ENCODE measurements at regions not wholly inside any gene's neighbourhood (a gene's known extent, or its start where the extent isn't known, plus 50 kb on each side); places are given as distances from the start of the nearest gene placed in this dataset.

DNA sequence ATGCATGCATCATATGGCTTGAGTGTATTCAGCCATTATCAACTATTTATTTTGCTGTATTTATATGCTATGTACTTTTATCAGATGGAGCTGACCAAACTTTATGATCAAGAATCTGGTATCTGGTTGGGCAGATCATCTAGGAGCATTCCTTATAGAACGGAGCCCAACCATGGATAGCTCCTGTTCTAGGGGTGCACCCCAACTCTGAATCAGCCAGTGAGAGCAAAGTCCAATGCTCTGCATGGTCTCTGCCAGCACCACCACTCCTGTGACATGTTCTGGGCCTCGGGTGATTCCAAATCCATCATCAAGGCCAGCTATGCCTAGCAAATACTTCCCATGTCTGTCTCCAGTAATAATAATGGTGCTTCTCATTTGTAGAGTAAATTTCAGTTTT, 517.5 kb downstream of the AGTPBP1 start:
- TF ChIP-seq, protein P1, sequence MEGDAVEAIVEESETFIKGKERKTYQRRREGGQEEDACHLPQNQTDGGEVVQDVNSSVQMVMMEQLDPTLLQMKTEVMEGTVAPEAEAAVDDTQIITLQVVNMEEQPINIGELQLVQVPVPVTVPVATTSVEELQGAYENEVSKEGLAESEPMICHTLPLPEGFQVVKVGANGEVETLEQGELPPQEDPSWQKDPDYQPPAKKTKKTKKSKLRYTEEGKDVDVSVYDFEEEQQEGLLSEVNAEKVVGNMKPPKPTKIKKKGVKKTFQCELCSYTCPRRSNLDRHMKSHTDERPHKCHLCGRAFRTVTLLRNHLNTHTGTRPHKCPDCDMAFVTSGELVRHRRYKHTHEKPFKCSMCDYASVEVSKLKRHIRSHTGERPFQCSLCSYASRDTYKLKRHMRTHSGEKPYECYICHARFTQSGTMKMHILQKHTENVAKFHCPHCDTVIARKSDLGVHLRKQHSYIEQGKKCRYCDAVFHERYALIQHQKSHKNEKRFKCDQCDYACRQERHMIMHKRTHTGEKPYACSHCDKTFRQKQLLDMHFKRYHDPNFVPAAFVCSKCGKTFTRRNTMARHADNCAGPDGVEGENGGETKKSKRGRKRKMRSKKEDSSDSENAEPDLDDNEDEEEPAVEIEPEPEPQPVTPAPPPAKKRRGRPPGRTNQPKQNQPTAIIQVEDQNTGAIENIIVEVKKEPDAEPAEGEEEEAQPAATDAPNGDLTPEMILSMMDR (optimal IDR thresholded peaks at IDR 0.05 in 1 of 3, IDR thresholded peaks at IDR 0.05 in 1 of 3, conservative IDR thresholded peaks at IDR 0.05 in 1 of 3; ENCODE audit: extremely low read depth in 1 of 3, insufficient read depth in 2 of 3, low read length in 3 of 3) = no peak
- no peak for TF ChIP-seq EZH2 (IDR thresholded peaks at IDR 0.05; ENCODE audit: low read length)
- no peak for DNase-seq (ENCODE audit: low read depth, low spot score)
- Histone ChIP-seq H3K4me2 (ENCODE audit: control insufficient read depth, extremely low read depth, insufficient read depth, low read depth, low read length) (peak overlapping the region; percentile 79), H2AFZ (ENCODE audit: control insufficient read depth, low read length) (no peak overlapping the region), H3K27ac (ENCODE audit: control insufficient read depth, insufficient read depth, low read length) (peak overlapping the region; percentile 82), H3K4me3 (ENCODE audit: control insufficient read depth in 2 of 3, extremely low read depth in 1 of 3, insufficient read depth in 2 of 3, low read depth in 1 of 3, low read length in 3 of 3) (peak overlapping the region in 1 of 3 experiments; percentile 35), H4K20me1 (ENCODE audit: control insufficient read depth, extremely low read depth, insufficient read depth, low read length) (no peaks in the 10 kb centered on the region), H3K9me1 (ENCODE audit: control insufficient read depth, extremely low read depth, insufficient read depth, low read length) (no peaks in the 10 kb centered on the region), H3K79me2 (ENCODE audit: control insufficient read depth, insufficient read depth, low read length) (no peaks in the 10 kb centered on the region), H3K27me3 (ENCODE audit: control insufficient read depth, extremely low read depth, insufficient read depth, low read length) (no peaks in the 10 kb centered on the region), H3K9me3 (ENCODE audit: control insufficient read depth, low read depth, low read length) (no peaks in the 10 kb centered on the region), H3K9ac (ENCODE audit: control insufficient read depth, extremely low read depth, insufficient read depth, low read length) (peak overlapping the region; percentile 15), H3K36me3 (ENCODE audit: control insufficient read depth in 2 of 2, extremely low read depth in 1 of 2, insufficient read depth in 2 of 2, low read length in 2 of 2) (no peaks in the 10 kb centered on the region), H3K4me1 (ENCODE audit: control insufficient read depth, extremely low read depth, insufficient read depth, low read length) (peaks cover 29% of the 10 kb centered on the region)
- no peak for FAIRE-seq
- dilution Hi-C loops (cut with MboI; ENCODE audit: extremely low pct_ligation_motif_present, low sequenced_read_pairs) = no loop called here

DNA sequence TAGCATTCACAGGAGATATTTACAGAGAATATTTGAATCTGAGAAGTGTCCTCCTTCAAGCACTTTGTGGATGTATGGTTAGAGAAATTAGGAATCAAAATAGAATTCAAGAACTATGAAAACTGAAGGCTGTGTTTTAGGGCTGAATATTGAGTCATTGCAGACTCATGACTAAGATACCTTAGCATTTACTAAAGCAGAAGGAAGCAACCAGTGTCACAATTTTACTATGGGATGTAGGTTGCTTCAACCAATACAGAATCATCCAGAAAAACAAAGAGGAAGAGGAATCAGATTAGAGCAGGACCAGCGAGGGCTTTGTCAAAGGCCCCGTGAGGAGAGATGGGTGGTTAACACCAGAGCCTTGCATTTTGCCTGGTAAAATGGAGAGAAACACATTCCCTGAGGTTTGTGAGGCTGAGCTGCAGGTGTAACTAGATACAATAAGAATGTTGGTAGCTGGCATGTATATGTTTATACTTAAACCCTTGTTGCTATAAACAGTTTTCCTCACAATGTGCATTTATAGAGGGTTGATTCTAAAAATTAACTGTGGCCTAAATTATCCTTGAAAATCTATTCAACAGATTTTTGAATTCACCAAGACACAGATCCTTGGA, 518.1 kb downstream of the AGTPBP1 start:
- Histone ChIP-seq H2AFZ (ENCODE audit: control insufficient read depth, low read length) (no peak overlapping the region), H3K79me2 (ENCODE audit: control insufficient read depth, insufficient read depth, low read length) (no peaks in the 10 kb centered on the region), H3K9me3 (ENCODE audit: control insufficient read depth, low read depth, low read length) (no peaks in the 10 kb centered on the region), H3K4me3 (ENCODE audit: control insufficient read depth in 2 of 3, extremely low read depth in 1 of 3, insufficient read depth in 2 of 3, low read depth in 1 of 3, low read length in 3 of 3) (no peak overlapping the region), H3K9ac (ENCODE audit: control insufficient read depth, extremely low read depth, insufficient read depth, low read length) (no peak overlapping the region), H3K36me3 (ENCODE audit: control insufficient read depth in 2 of 2, extremely low read depth in 1 of 2, insufficient read depth in 2 of 2, low read length in 2 of 2) (no peaks in the 10 kb centered on the region), H3K27me3 (ENCODE audit: control insufficient read depth, extremely low read depth, insufficient read depth, low read length) (no peaks in the 10 kb centered on the region), H4K20me1 (ENCODE audit: control insufficient read depth, extremely low read depth, insufficient read depth, low read length) (no peaks in the 10 kb centered on the region), H3K27ac (ENCODE audit: control insufficient read depth, insufficient read depth, low read length) (peak overlapping the region; percentile 82), H3K4me1 (ENCODE audit: control insufficient read depth, extremely low read depth, insufficient read depth, low read length) (peaks cover 29% of the 10 kb centered on the region), H3K9me1 (ENCODE audit: control insufficient read depth, extremely low read depth, insufficient read depth, low read length) (no peaks in the 10 kb centered on the region), H3K4me2 (ENCODE audit: control insufficient read depth, extremely low read depth, insufficient read depth, low read depth, low read length) (peak overlapping the region; percentile 42)
- no peak for DNase-seq (ENCODE audit: low read depth, low spot score)
- TF ChIP-seq, protein P1 (optimal IDR thresholded peaks at IDR 0.05 in 1 of 3, IDR thresholded peaks at IDR 0.05 in 1 of 3, conservative IDR thresholded peaks at IDR 0.05 in 1 of 3; ENCODE audit: extremely low read depth in 1 of 3, insufficient read depth in 2 of 3, low read length in 3 of 3) = no peak
- no peak for TF ChIP-seq EZH2 (IDR thresholded peaks at IDR 0.05; ENCODE audit: low read length)
- dilution Hi-C loops (cut with MboI; ENCODE audit: extremely low pct_ligation_motif_present, low sequenced_read_pairs) = no loop called here
- peak; percentile 81 for FAIRE-seq
